GM10847 (cell line): ENCODE measurements at regions not wholly inside any gene's neighbourhood (a gene's known extent, or its start where the extent isn't known, plus 50 kb on each side); places are given as distances from the start of the nearest gene placed in this dataset.

Experiments used
- POLR2A ChIP-seq: IDR thresholded peaks from 2 replicates; pipeline ENCODE4 v1.6.1; 2011; ENCODE audit not compliant: insufficient read length; ENCODE audit errors: extremely low read depth

DNA sequence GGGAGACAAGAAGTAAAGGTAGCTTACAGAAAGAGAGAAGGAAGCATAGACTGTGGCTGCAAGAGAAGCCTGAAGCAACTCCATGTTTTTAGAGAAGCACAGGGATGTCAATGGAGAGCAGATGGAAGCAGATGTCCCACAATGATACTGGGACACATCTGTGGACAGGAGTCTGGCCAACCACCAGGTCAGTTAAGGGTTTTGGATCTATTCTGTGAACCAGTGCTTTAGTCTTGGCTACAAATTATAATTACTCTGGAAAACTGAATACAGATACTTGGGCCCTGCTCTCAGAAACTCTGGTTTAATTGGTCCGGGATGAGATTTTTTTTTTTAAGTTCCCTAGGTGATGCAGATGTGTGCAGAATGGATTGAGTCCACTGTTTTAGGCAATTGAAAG lies 592.8 kb downstream of the CSNK1G3 start:
- TF ChIP-seq POLR2A: no peak

DNA sequence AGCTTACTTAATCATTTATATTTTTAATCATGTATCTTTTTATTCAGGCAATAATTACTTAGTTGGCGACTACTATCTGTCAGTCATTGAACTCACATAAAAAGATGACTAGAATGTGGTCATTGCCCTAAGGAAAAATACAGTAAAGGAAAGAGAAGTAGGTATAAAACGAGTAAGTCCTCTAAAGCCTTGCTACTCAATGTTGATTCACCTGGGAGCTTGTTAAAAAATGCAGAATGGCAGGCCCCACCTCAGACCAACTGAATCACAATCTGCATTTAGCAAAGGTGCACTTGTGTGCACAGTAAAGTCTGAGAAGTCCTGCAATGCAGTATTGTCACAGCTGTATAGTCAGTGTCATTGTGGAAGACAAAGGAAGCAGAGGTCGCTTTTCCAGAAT lies 592.4 kb downstream of the CSNK1G3 start:
- no peak for TF ChIP-seq POLR2A

DNA sequence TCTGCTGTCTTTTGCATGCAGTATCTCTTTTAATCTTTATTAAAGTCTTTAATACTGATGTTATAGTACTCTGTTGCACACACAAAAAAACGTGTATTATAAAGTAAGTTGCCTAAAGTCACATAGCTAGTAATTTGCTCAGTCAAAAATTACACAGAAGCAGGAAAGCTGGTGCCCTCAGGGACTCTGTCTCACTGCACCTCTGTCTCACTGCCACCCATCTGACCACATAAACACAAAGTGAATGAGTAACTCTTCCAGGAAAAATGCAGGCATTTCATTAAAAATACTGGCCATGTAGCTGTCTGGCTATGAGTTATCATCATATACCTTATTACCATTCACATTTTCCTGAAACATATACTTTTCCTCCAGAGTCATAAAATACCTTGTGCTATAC lies 591.7 kb downstream of the CSNK1G3 start:
- no peak for TF ChIP-seq POLR2A

DNA sequence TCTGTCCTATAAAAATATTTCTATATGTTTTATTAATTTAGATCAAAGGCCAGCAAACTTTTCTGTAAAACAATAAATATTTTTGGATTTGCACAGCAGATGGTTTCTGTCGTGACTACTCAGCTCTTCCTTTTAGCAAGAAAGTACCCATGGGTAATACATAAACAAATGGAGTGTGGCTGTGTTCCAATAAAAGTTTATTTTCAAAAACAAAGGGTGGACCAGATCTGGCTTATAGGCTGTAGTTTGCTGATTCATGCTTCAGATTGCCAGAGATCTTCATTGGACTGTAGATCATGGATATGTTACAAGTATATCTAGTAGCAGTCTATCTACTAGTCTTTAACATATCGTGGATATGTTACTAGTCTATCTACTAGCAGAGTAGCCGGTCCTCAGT lies 590.5 kb downstream of the CSNK1G3 start:
- no peak for TF ChIP-seq POLR2A

DNA sequence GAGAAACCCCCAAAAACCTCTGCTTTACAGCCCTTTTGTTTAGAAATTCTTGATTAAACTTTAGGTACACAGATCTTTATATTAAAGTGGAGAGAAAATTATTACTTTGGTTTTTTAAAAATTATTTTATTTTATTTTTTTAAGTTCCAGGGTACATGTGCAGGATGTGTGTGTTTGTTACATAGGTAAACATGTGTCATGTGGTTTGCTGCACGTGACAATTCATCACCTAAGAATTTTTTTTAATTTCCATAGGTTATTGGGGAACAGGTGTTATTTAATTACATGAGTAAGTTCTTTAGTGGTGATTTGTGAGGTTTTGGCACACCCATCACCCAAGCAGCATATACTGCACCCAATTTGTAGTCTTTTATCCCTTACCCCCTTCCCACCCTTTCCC lies 581.7 kb downstream of the CSNK1G3 start:
- TF ChIP-seq POLR2A: no peak

DNA sequence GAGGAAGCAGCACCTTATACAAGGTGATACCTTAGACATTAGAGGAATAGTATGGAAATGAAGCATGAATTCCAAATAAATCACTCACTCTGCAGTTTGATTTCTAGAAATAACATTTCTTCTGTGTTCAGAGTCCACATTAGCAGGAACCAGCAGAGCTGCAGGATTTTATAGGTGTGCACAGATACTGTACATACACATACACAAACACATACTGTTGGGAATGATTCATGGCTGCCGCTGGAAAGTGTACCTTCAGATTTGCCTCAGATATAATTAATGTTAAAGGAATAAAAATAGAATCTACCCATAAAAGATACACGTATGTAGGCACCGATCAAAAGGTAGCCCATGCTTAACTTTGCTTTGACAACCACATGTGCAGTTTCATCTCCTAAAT lies 578.1 kb downstream of the CSNK1G3 start:
- no peak for TF ChIP-seq POLR2A

DNA sequence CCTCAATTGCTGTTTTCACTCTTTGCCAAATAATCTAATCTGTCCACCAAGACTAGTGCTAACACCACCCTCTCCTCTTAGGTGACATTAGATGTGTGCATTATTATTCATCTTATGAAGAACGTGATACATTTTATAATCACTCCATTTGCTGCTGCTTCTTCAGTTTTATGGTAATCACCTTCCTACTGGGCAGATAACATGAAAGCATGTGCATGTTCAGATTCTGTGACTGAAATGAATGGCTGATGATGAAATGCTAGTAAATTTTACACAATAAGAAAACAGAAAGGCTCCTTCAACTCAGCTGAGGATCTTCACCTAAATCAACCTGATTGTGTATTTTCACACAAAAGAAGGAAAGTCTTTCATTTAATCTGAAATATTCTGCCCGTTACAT lies 577.6 kb downstream of the CSNK1G3 start:
- no peak for TF ChIP-seq POLR2A

DNA sequence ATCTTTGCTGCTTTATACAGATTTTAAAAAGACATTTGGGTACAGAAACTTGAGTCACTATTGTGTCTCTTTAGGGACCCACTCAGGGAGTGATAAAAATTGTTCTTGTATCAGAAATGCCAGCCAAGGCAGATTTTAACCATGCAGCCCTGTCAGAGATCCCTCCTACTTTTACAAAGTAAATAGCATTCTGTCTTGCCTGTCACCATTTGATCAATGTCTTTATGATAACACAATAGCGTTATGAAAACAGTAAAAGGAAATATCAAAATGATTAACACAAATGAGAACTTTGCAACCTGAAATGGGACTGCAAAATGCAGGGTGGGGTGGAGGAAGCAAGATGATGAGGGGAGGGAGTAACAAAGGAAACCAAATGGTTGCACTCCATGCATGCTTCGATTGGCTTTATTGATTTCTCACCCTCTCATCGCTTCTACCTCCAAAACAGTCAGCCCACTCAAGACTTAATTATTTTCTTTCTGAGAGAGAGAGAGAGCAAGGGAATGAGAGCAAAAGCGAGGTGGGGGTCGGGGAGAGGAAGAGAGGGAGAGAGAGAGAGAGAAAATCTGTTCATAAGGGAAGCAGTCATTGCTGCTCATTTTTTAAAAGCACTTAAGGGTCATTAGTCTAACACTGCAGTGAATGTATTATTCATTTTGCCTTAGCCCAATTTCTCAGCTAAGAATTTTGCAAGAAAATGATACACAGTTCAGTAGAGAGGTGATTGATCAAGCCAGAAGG lies 576.5 kb downstream of the CSNK1G3 start:
- no peak for TF ChIP-seq POLR2A

DNA sequence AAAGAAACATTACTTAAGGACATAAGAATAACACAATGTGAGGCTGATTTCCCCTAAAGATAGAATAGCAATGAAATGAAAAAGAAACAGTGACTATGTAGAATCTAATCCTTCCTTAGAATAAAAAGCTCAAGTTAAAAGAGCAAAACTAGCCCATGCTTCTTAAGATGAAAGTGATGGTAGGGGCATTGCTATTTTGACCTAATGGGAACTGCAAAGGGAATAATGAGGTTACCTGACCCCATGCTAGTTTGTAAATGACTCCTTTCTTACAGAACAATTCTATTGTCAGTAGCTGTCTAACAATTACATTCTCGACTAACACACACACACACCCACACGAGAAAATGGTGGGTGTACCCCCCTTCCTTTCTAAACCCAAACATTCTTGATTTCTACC lies 575.8 kb downstream of the CSNK1G3 start:
- TF ChIP-seq POLR2A: no peak

DNA sequence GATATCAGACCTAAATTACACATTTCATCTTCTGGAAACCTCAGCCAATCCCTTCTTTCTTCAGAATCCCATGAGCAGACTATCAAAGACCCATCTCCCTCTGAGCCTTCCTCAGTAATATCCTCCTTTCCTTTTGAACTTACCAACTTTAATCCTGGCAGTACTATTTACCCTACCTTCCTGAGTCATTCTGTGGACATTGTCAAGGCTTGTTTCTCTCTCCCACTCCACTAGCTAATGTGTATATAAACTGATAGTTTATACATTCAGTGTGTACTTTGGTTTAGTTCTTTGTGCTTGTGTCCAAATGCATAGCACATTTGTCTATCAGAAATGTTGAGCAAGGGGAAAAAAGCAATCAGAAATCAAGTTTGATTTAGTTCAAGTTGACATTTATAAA lies 568.3 kb downstream of the CSNK1G3 start:
- no peak for TF ChIP-seq POLR2A

DNA sequence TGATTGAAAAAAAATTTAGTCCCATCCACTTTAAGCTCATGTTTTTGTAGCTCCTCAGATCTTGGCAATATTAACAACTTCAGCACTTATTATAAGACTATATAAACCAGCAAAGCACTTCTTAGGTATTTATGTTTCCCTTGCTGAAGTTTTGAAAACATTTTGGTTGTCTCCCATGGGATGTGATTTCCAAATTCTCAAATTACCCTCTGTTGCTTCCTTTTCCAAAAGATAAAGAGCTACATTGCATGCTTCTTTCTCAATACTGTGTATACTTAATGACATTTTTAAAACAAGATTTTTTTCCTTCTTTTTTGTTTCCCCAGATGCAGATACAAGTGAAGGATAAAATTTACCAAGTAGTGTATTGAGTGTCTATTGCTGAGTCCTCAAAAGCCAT lies 567.1 kb downstream of the CSNK1G3 start:
- no peak for TF ChIP-seq POLR2A

DNA sequence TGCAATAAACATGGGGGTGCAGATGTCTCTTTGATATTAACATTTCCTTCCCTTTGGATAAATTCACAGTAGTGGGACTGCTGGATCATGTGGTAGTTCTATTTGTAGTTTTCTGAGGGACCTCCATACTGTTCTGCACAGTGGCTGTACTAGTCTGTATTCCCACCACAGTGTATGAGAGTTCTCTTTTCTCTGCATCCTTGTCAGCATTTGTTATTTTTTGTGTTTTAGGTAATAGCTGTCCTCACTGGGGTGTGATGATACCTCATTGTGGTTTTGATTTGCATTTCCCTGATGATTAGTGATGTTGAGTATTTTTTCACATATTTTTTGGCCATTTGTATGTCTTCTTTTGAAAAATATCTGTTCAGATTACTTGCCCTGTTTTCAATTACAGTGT lies 562.5 kb downstream of the CSNK1G3 start:
- TF ChIP-seq POLR2A: no peak

DNA sequence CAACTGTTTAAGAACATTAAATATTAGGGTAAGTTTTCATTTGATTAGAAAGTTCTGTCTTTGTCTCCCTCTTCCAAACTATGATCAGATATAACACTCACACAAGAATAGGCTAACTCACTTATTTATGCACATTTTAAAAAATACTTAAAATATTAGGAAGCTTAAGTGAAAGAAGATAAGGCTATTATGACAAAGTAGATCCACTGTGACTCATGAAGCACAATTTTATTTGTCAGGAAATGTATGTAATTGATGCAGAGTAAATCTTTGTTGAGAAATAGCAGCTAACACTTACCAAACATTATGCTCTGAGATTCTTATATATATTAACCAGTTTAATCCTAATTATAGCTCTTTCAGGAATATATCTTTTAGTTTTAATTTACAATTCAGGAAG lies 560.6 kb downstream of the CSNK1G3 start:
- TF ChIP-seq POLR2A: no peak

DNA sequence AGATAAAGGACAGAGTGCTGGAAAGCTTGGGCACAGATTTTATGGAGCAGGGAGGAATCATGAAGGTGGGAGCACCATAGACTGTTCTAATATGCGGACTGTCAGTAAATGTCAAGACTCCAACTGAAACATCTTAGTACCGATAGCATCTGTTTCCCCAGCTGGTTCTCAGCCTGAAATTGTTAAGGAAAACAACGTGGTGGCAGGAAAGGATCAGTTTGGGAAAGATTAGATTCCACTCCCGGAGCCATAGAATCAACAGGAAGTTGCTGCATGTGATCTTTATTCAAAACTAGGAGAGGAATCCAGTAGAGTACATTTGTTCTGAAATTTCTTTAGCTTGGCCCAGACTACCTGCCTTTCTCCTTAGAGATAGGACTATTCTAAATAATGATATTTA lies 559.1 kb downstream of the CSNK1G3 start:
- TF ChIP-seq POLR2A: no peak

DNA sequence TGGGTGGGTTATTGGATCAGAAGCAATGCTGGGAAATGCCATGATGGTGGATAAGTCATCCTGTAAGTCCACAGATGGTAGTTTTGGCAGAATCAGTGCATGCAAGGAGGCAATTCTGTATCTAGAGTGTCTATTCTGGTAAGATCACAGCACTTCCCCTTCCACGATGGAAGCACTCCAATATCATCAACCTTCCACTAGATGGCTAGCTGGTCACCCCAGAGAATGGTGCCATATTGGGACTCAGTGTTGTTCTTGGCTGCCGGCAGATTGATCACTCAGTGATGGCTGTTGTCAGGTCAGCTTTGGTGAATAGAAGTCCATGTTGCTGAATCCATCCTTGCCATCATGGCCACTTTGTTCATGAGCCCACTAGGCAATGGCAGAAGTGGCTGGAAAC lies 553.5 kb downstream of the CSNK1G3 start:
- no peak for TF ChIP-seq POLR2A

DNA sequence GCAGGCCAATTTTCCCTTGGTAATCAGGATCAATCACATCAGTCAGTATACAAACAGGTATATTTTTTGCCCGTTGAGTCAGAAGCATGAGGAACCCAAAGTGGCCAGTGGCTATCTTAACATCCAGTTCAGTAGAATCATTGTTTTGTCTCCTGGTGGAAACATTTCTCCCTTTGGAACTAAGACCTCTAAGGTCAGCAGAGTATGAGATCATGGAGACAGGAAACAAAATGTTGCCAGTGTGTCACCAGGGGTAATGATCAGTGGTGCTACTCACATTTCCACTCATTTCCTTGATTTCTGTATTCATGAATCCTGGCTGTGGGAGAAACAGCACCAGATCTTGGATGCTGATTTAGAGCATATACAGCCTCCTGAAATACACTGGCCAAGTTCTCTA lies 553.0 kb downstream of the CSNK1G3 start:
- no peak for TF ChIP-seq POLR2A

DNA sequence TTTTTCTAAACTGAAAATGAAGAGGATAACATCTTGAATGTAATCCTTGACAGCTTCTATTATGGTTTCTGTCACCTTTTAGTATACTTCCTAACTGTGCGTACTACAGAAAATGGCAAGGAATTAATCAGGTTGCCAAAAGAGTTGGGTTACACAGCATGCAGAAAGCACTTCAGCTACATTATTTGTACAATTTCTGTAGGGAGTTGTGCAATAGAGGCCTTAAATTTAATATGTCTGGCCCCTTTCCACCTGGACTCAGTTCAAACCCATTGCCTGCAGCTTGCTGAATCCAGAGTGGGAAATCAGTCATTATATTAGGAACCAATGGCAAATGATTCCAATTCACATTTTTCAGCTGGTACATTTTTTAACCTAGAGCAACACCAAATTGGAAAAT lies 549.7 kb downstream of the CSNK1G3 start:
- TF ChIP-seq POLR2A: no peak

DNA sequence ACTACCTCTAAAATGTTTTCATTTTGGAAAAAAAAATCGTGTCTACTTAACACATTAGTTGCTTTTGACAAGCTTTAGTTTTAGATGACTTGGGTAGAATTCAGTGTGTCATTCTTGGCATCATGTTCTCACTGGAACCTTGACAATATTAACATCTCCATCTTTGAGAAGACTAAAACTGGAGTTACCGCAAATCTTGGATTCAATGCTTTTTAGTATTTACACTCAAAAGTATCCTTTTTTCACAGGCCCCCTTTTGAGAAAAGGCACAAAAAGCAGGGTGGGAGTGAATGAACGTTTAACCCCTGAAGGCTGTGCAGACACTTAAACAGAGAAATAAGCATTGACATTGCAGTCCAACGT lies 549.1 kb downstream of the CSNK1G3 start:
- no peak for TF ChIP-seq POLR2A

DNA sequence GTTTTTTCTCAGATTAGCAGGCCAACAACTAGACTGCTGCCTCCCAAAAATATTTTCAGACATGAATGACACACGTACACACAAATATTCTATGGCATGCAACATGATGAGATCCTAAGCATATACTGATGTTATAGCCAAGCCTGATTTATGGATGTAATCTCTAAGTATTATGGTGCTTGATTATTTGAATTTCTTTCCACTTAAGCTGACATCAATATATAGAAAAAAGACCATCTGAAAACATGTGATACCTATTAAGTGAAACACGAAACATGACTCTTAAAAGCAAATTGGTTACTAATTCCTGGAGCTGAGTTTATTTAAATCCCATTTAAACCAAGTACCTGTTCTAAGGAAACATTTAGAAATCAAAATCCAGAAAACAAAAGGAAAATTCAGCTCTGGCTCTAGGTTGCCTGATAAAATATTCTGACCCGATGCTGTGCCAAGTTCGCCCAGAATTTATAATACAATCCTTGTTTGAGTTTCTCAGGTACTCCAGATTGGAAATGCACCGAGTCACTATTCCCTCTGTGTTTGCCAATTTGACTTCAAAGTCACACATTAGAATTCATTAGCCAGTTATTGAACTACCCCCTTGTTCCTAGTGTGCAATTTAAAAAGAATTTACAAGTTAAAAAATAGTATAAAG lies 548.6 kb downstream of the CSNK1G3 start:
- no peak for TF ChIP-seq POLR2A
